Naive thymus-derived CD4-positive, alpha-beta T cell (primary cell): ENCODE measurements at regions not wholly inside any gene's neighbourhood (a gene's known extent, or its start where the extent isn't known, plus 50 kb on each side); places are given as distances from the start of the nearest gene placed in this dataset.

Source experiments
- ATAC-seq: fragments of 150-1000 bp; cut with Tn5 transposase; 2 replicates; pipeline ENCODE4 v1.10.0; 2021; ENCODE audit warnings: mild to moderate bottlenecking, moderate library complexity
- CTCF ChIA-PET: fragments of 350-600 bp; sonication (Branson Sonifier 250); formaldehyde crosslinking; loops from one replicate; lab custom pipeline; 2021; ENCODE audit warnings: antibody characterized with exemption; lab: Charles Lee
- POLR2A ChIA-PET: fragments of 350-600 bp; sonication (Branson Sonifier 250); formaldehyde crosslinking; loops from one replicate; lab custom pipeline; 2021; ENCODE audit warnings: antibody characterized with exemption, inconsistent platforms; lab: Charles Lee
- DNase-seq, 9 donors: peaks; one replicate each; pipeline versions ENCODE4 v3.0.0 to v3.0.0-alpha.2; 2020 to 2022; ENCODE audit warnings: mixed read lengths in 1 of 9
- H3K27ac ChIP-seq: one replicate; pipeline ENCODE4 v1.7.0; 2013; ENCODE audit warnings: mild to moderate bottlenecking, low read depth, low read length, moderate library complexity
- H3K27me3 ChIP-seq, 2 donors: one replicate each; pipeline ENCODE4 v1.7.0; 2013; ENCODE audit warnings: low read length in 2 of 2, mild to moderate bottlenecking in 2 of 2, moderate library complexity in 2 of 2; ENCODE audit not compliant: control insufficient read depth in 2 of 2, insufficient read depth in 2 of 2
- H3K36me3 ChIP-seq, 3 experiments: 1 replicate in 2 of 3; 2 replicates in 1 of 3; pipeline ENCODE4 v1.7.0; 2013; ENCODE audit warnings: low read length in 3 of 3, mild to moderate bottlenecking in 3 of 3, moderate library complexity in 1 of 3; ENCODE audit not compliant: insufficient read depth in 3 of 3, control insufficient read depth in 2 of 3
- H3K4me1 ChIP-seq, 2 donors: one replicate each; pipeline ENCODE4 v1.7.0; 2013; ENCODE audit warnings: low read length in 2 of 2, mild to moderate bottlenecking in 2 of 2, moderate library complexity in 1 of 2; ENCODE audit not compliant: control insufficient read depth in 2 of 2, insufficient read depth in 2 of 2
- H3K4me3 ChIP-seq: 2 replicates; pipeline ENCODE4 v1.7.0; 2013; ENCODE audit warnings: mild to moderate bottlenecking, low read length
- H3K9me3 ChIP-seq, 3 experiments: 1 replicate in 2 of 3; 2 replicates in 1 of 3; pipeline ENCODE4 v1.7.0; 2013; ENCODE audit warnings: low read length in 3 of 3; ENCODE audit not compliant: control insufficient read depth in 2 of 3
- H3K27ac Mint-ChIP-seq, 9 donors: one replicate each; pipeline ENCODE4 v1.8.0; 2020 to 2022; ENCODE audit warnings: mixed read lengths in 9 of 9, mild to moderate bottlenecking in 8 of 9, moderate library complexity in 5 of 9, inconsistent platforms in 2 of 9
- H3K27me3 Mint-ChIP-seq, 5 donors: one replicate each; pipeline ENCODE4 v1.8.0; 2021 to 2022; ENCODE audit warnings: mixed read lengths in 5 of 5, mild to moderate bottlenecking in 1 of 5
- H3K36me3 Mint-ChIP-seq, 5 donors: one replicate each; pipeline ENCODE4 v1.8.0; 2020 to 2022; ENCODE audit warnings: mixed read lengths in 5 of 5, mild to moderate bottlenecking in 3 of 5, inconsistent platforms in 1 of 5
- H3K4me1 Mint-ChIP-seq, 7 donors: one replicate each; pipeline ENCODE4 v1.8.0; 2020 to 2022; ENCODE audit warnings: mixed read lengths in 7 of 7, mild to moderate bottlenecking in 3 of 7, inconsistent platforms in 1 of 7
- H3K4me3 Mint-ChIP-seq, 10 donors: one replicate each; pipeline ENCODE4 v1.8.0; 2020 to 2022; ENCODE audit warnings: mild to moderate bottlenecking in 10 of 10, mixed read lengths in 10 of 10, moderate library complexity in 6 of 10, inconsistent platforms in 2 of 10
- H3K9me3 Mint-ChIP-seq, 11 donors: one replicate each; pipeline ENCODE4 v1.8.0; 2020 to 2022; ENCODE audit warnings: mixed read lengths in 11 of 11, mild to moderate bottlenecking in 4 of 11, inconsistent platforms in 1 of 11, moderate library complexity in 1 of 11
- intact Hi-C, 2 donors: fragments of 100-400 bp; cut with micrococcal nuclease; formaldehyde crosslinking; loops; one replicate each; pipeline ENCODE4 v1.15.1; 2023

GRCh38 chr6:123127807-123128206 lies 131.8 kb downstream of the CLVS2 start:
- Mint-ChIP-seq H3K4me3 (no peak overlapping the region), H3K27ac (no peak overlapping the region), H3K9me3 (peaks cover 0 to 8% (median 2%) of the 10 kb centered on the region in 11 donors), H3K36me3 (no peaks in the 10 kb centered on the region), H3K4me1 (no peaks in the 10 kb centered on the region), H3K27me3 (no peaks in the 10 kb centered on the region)
- ATAC-seq (no peak), DNase-seq (no peak)
- Histone ChIP-seq H3K4me3 (no peak overlapping the region), H3K36me3 (no peaks in the 10 kb centered on the region), H3K9me3 (no peaks in the 10 kb centered on the region), H3K27ac (no peak overlapping the region), H3K4me1 (no peaks in the 10 kb centered on the region), H3K27me3 (no peaks in the 10 kb centered on the region)
- POLR2A ChIA-PET, result no interaction called here
- intact Hi-C loops, result no loop called here
- CTCF ChIA-PET, result no interaction called here

GRCh38 chr6:123150076-123150475 lies 154.0 kb downstream of the CLVS2 start:
- no peak overlapping the region for H3K27ac Mint-ChIP-seq
- H3K9me3 Mint-ChIP-seq, result peaks cover 0 to 13% (median 2%) of the 10 kb centered on the region in 11 donors
- H3K36me3 ChIP-seq, result no peaks in the 10 kb centered on the region
- intact Hi-C loops, result no loop called here
- DNase-seq (no peak), ATAC-seq (no peak)
- no peaks in the 10 kb centered on the region for H3K36me3 Mint-ChIP-seq
- no peaks in the 10 kb centered on the region for H3K4me1 Mint-ChIP-seq
- no peaks in the 10 kb centered on the region for H3K9me3 ChIP-seq
- H3K4me3 Mint-ChIP-seq, result no peak overlapping the region
- H3K27ac ChIP-seq, result no peak overlapping the region
- H3K4me1 ChIP-seq, result no peaks in the 10 kb centered on the region
- no peaks in the 10 kb centered on the region for H3K27me3 ChIP-seq
- POLR2A ChIA-PET, result no interaction called here
- CTCF ChIA-PET, result no interaction called here
- H3K27me3 Mint-ChIP-seq, result no peaks in the 10 kb centered on the region
- H3K4me3 ChIP-seq, result no peak overlapping the region

- ATAC-seq (no peak), DNase-seq (no peak)
- ChIA-PET POLR2A (no interaction called here), CTCF (no interaction called here)
- H3K4me3 ChIP-seq, result no peak overlapping the region
- no peaks in the 10 kb centered on the region for H3K27me3 ChIP-seq
- no peak overlapping the region for H3K27ac ChIP-seq
- H3K27me3 Mint-ChIP-seq, result no peaks in the 10 kb centered on the region
- no peaks in the 10 kb centered on the region for H3K9me3 ChIP-seq
- no peak overlapping the region for H3K4me3 Mint-ChIP-seq
- H3K27ac Mint-ChIP-seq, result no peak overlapping the region
- no peaks in the 10 kb centered on the region for H3K36me3 Mint-ChIP-seq
- H3K4me1 Mint-ChIP-seq, result no peaks in the 10 kb centered on the region
- H3K4me1 ChIP-seq, result no peaks in the 10 kb centered on the region
- intact Hi-C loops, result loop anchor here in 1 of 2 donors (10.0 kb wide), 1 partner anchor 825 kb away; no protein-coding TSS in a partner anchor
- no peaks in the 10 kb centered on the region for H3K36me3 ChIP-seq
- H3K9me3 Mint-ChIP-seq, result peaks cover 0 to 23% (median 3%) of the 10 kb centered on the region in 11 donors
Measured at GRCh38 chr6:123159861-123160260, 163.8 kb downstream of the CLVS2 start.
